ENCODE measurements at regions not wholly inside any gene's neighbourhood (a gene's known extent, or its start where the extent isn't known, plus 50 kb on each side); places are given as distances from the start of the nearest gene placed in this dataset.

DNA sequence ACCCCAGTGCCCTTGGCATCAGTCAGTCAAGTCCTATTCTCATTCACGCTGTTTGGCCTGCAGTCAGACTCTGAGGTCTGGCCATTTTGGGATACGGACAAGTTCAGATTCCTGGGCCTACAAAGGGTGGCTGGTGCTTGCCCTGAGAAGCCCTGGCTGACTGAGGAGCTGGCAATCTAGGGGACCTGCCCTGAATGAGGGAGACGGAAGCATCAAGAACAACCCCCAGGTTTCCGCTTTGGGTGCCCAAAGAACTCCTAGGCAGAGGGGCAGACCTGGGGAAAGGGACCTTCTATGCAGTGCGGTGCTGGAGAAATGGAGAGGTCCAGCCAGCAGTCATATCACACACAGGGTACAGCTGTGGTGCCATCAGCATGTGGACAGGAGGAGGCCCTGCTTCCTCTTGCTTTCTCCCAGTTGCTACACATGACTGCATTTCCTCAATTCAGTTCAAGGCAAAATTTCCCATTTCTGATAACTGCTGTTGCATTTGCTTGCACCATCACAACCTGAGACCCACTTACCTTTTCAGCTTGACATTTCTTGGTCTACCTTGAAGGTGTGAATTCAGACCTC, 70.9 kb upstream of the LGALSL start:
- DNase-seq, result no peak

GRCh38 chr2:64383881-64384280, 70.1 kb upstream of the LGALSL start:
- no peak for DNase-seq

- no peak for DNase-seq
These were observed 67.3 kb upstream of the LGALSL start for GRCh38 chr2:64386676-64387075.

GRCh38 chr2:64390586-64390985, 63.4 kb upstream of the LGALSL start:
- no peak for DNase-seq

GRCh38 chr2:64391424-64391823, 62.5 kb upstream of the LGALSL start:
- no peak for DNase-seq

GRCh38 chr2:64391940-64392339, 62.0 kb upstream of the LGALSL start:
- DNase-seq, result no peak

DNA sequence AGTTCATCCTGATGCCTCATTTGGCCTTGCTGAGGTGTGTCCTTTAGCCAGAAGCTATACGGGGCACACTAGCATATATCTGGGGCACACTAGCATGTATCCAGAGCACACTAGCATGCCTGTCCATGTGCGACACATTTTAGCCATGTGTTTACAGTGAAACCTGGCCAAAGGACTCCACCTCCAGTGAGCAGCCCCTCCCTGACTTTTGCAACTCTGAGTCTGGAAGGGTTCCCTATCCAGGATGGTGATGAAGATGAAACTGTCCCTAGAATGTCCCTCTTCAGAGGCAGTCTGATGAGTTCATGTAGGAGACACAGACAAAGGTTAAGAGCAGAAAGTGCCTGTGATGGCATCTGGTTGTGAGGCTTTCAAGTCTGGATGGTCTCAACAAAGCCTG, 61.4 kb upstream of the LGALSL start:
- DNase-seq, result no peak

GRCh38 chr2:64393383-64394010, 60.5 kb upstream of the LGALSL start:
- DNase-seq, result no peak

DNA sequence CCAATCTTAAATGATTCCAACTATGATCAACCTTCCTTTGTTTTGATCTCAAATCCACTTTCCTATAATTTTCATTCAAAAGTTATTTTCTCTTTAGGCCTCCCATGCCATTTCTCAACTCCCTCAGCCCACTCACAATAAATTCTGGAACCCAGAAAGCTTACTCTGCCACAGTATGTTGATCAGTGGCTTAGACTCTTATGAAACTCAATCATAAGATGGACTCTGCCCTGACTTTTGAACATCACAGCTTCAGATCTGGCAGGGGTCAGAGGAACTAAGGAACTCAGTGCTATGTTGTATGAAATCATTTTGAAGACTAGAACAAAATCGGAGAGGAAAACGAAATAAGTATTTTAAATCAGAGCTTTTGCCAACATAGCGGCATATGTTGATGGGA, 59.8 kb upstream of the LGALSL start:
- DNase-seq, result no peak

DNA sequence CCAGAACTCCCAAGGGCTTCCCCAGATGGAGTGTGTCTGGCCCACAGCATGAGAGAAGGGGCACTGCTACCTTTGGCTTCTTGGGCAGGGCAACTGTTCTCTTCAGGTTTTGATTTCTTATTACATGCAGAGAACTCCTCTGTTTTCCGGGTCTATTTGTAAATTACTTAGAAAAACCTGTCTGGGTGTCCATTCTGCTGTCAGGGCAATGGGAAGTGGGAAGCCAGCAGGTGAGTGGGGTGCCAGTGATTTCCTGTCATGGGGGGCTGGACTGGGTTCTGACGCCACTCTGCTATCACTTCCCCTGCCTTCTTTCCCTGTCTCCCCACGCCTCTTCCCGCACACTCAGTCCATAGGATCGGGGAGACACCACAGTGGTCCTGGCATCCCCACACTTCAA, 58.0 kb upstream of the LGALSL start:
- DNase-seq, result no peak

DNA sequence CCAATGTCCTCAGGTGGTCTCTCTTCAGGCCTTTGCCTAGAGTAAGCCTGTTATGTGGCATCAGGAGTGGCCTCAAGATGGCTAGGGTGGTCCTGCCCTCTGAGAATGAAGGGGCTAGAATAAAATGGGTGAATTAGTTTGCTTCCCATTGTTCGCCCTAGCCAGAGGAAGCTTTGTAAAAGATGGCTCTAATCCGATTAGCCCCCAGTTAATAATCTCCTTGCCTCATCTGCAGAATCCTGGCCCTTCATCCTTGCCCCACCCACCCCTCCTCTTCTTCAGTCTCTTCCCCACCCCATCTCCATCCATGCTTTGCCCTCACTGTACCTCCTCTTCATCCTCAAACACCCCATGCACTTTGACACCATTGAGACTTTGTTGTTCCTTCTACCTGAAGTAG, 57.4 kb upstream of the LGALSL start:
- no peak for DNase-seq

GRCh38 chr2:64398516-64399129, 55.3 kb upstream of the LGALSL start:
- DNase-seq, result no peak

DNA sequence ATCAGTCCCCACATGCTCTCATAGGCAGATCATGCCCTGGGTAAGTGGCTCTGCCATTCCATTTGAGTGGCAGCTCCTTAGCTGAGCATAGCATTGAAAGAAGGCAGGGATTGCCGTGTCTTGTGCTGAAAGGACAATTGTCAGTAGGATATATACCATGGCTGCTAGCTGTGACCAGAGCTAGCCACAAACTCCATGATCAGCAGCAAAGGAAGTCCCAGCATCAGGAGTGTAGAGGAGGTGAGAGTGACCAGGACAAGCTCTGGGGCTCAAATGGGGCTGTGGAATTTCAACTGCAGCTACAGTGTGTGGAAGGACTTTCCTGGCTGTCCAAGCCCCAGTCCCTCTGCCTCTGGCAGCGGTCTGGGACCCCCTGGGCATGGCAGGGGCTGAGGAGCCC, 54.4 kb upstream of the LGALSL start:
- no peak for DNase-seq

DNA sequence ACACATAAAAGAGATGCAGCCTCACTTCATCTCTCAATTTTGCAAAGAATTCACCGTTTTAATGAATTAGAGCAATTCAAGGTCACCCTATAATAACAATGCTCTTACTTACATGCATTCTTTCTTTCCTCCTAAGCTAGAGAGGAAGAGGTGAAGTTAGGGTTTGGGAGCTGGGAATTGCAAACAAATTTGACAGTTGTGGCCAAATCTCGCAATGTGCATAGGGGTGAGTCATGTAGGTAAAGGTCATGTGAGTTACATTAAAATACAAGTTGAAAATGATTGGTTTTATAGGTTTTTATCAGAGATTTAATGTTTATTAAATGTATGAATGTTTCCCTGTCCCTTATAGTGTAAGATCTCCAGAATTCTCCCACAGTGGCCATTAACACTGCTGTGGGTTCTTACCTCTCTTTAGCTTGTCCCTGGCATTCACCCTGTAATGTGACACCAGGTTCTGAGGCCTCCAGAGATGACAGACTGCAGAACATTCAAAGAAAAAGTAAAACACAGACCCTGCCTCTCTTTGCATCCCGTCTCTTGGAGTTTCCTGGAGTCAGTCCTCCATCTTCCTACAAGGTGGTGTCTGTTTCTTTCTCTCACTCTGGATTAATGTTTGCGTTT, 53.7 kb upstream of the LGALSL start:
- no peak for DNase-seq

DNA sequence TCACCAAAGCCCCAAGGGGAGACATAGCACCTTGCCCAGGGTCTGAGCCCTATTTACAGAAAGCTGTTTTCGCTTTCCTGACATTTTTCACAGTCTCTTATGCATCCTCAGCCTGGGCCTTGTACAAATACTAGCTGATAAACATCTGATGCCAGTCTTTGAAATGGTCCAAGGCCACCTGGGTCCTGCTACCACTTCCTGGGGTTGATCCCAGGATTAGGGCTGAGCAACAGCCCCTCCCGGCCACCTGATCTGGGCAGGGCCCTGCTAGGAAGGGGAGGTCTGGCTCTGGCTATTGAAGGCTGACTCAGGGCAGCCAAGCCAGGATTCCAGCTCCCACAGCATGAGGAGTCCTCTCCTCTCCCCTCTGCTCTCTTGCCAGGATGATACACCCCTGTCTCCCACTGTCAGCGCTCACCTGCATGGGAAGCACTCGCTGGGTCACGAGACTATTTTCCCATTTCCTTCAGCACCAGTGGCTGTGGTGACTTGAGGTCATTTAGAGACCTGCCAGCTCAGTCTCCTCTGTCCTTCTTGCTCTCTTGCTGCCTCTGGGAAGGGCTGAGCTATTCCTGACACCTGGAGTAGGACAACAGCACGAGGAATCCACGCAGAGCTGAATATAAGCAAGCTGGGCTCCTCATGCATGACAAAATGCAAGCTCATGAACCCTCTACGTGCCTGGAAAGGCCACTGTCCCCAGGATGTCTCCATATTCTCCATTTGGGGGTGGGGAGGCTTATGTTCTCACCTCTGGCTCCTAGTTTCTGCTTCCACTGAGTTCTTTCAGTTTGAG, 53.0 kb upstream of the LGALSL start:
- no peak for DNase-seq

GRCh38 chr2:64401529-64401880, 52.5 kb upstream of the LGALSL start:
- no peak for DNase-seq

DNA sequence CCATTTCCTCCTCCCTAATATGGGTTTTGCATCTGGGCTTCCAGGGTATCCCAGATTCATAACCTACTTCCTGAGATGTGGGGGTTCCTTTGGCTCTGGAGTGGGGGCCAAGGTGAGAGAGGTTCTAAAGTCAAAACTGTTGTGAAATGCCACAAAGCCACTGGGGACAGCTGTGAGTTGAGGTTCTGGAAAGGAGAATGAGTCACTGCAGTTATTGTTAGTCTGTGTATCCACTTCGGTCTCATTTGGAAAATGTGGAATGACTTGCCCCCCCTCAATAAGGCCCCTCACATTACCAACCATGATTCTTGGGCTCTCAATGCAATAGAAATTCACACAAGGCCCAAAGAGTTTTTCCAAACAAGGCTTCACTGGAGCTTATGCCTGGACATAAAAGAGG, 51.1 kb upstream of the LGALSL start:
- DNase-seq, result no peak

GRCh38 chr2:64403426-64403825, 50.5 kb upstream of the LGALSL start:
- DNase-seq, result no peak

DNA sequence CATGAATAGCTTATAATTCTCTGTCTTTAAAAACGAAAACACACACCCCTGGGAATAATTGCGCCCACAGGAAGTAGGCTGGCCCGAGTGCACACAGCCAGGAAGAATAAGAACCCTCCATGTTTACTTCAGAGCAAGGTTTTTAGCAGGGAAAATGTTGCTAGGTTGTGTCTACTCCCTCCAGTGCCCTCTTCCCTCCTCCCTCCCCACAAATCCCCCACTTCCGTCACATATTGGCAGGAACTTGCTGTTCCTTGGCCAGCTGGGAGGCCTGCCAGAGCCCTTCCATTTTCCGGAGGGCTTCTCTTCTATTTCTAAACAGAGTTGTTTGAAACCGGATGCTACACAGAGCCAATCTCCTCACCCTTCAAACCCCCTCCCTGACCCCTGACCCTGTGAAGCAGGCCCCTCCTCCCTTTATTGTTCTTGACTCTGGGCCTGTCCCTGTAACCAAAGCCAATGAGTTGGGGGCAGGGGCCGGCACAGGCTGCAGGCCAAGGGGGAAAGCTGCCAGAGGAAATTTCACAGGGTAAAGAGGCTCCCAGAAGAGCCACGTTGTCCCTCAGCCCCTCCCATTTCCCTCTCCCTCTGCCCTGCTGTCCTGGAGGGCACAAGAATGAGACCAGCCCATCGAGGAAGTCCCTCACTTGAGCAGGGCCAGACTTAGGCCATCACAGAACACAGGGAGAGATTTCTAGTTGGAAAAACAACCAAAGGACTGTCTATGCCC, 49.8 kb upstream of the LGALSL start:
- DNase-seq, result no peak

Data from activated naive CD4-positive, alpha-beta T cell treated with Interleukin-2 at 50 U/mL for 16 hours (primary cell).